ENCODE measurements at regions not wholly inside any gene's neighbourhood (a gene's known extent, or its start where the extent isn't known, plus 50 kb on each side); places are given as distances from the start of the nearest gene placed in this dataset.

- WGBS, 2 experiments (ENCODE audit: extremely low coverage in 1 of 2, insufficient coverage in 1 of 2, insufficient read length in 1 of 2, insufficient replicate concordance in 2 of 2, low coverage in 1 of 2, low lambda C conversion rate in 2 of 2, missing lambda C conversion rate in 1 of 2) = 88% methylated on average over 2 of the region's 2 CpGs; no CpG with 5 or more reads in 1 of the 2 experiments
- no peaks in the 10 kb centered on the region for H3K4me1 ChIP-seq (replicated peaks in 1 of 4; ENCODE audit: control insufficient read depth in 3 of 4, insufficient read depth in 4 of 4, low read length in 3 of 4)
- CTCF ChIA-PET (ENCODE audit: partially characterized antibody) = interaction anchor here (1.2 to 4.0 kb wide), 3 partner anchors 19 to 93 kb away, joined by 3 to 25 read pairs (median 3); no protein-coding TSS in a partner anchor
Measured at GRCh38 chr11:10945196-10945595, 87.3 kb upstream of the ZBED5 start.

More at GRCh38 chr11:10945196-10945595, 87.3 kb upstream of the ZBED5 start:
- no peak overlapping the region for H2AFZ ChIP-seq (ENCODE audit: low read length)
- H3K23me2 ChIP-seq (ENCODE audit: low read depth, low read length) = no peaks in the 10 kb centered on the region
- H4K20me1 ChIP-seq (replicated peaks in 1 of 2; ENCODE audit: control insufficient read depth in 1 of 2, insufficient read depth in 2 of 2, low read length in 2 of 2) = no peaks in the 10 kb centered on the region
- no peak overlapping the region for H3K14ac ChIP-seq (ENCODE audit: insufficient read length)
- H3K4me2 ChIP-seq (ENCODE audit: insufficient read depth in 1 of 2, low read depth in 2 of 2, low read length in 2 of 2) = no peak overlapping the region
- no peak overlapping the region for H2BK12ac ChIP-seq (ENCODE audit: low read depth, low read length)
- H4K5ac ChIP-seq (ENCODE audit: insufficient read length, low read depth, low read length) = no peak overlapping the region
- H3K56ac ChIP-seq (replicated peaks; ENCODE audit: insufficient read length, low read depth, low read length) = no peak overlapping the region
- no peak overlapping the region for H3K27ac ChIP-seq (ENCODE audit: low read depth, low read length)
- H2BK120ac ChIP-seq (replicated peaks; ENCODE audit: low read depth, low read length) = no peak overlapping the region
- no peak for FAIRE-seq
- H3K18ac ChIP-seq (ENCODE audit: extremely low read depth, low read length) = no peak overlapping the region
- no peaks in the 10 kb centered on the region for H3K9me3 ChIP-seq (ENCODE audit: insufficient read depth in 2 of 2, low read depth in 1 of 2, low read length in 1 of 2)
- no peaks in the 10 kb centered on the region for H3K36me3 ChIP-seq (ENCODE audit: control insufficient read depth in 2 of 4, insufficient read depth in 4 of 4, low read length in 3 of 4)
- no peaks in the 10 kb centered on the region for H3K27me3 ChIP-seq (replicated peaks in 1 of 4; ENCODE audit: control insufficient read depth in 3 of 4, extremely low read depth in 1 of 4, insufficient read depth in 3 of 4, low read length in 3 of 4)
- no peaks in the 10 kb centered on the region for H3K79me1 ChIP-seq (ENCODE audit: low read depth, low read length)
- H3K23ac ChIP-seq (ENCODE audit: insufficient read length) = no peak overlapping the region
- H4K8ac ChIP-seq (ENCODE audit: extremely low read depth, insufficient read depth, low read length) = no peak overlapping the region
- POLR2A ChIA-PET (ENCODE audit: partially characterized antibody) = interaction anchor here (1.5 kb wide), 1 partner anchor 136 kb away, joined by 4 read pairs; the partner anchor contains the start of gene EIF4G2
- H2BK20ac ChIP-seq (ENCODE audit: low read length) = no peak overlapping the region
- no peaks in the 10 kb centered on the region; a peak in 1 of 4 replicates for H3K79me2 ChIP-seq (ENCODE audit: control insufficient read depth in 1 of 2, insufficient read depth in 2 of 2, low read length in 2 of 2)
- no peak overlapping the region for H3K4me3 ChIP-seq (ENCODE audit: extremely low read depth in 1 of 4, insufficient read depth in 2 of 4, low read depth in 3 of 4, low read length in 4 of 4)
- no peak overlapping the region for H3K9ac ChIP-seq (replicated peaks in 1 of 4; ENCODE audit: extremely low read depth in 1 of 4, low read depth in 3 of 4, low read length in 3 of 4)
- no peak for DNase-seq (ENCODE audit: low read depth in 1 of 2, low spot score in 2 of 2)
- TF ChIP-seq CBX8 (IDR thresholded peaks at IDR 0.05; ENCODE audit: borderline replicate concordance, low read depth, low read length) = no peak
- H4K91ac ChIP-seq (replicated peaks; ENCODE audit: insufficient read length, low read length) = no peak overlapping the region
- no peak overlapping the region for H2BK5ac ChIP-seq (ENCODE audit: low read depth, low read length)
- H2AK5ac ChIP-seq (ENCODE audit: low read depth, low read length) = no peak overlapping the region
- H2BK15ac ChIP-seq (ENCODE audit: low read length) = no peak overlapping the region
- H3K4ac ChIP-seq (replicated peaks; ENCODE audit: insufficient read length, low read depth, low read length) = no peak overlapping the region

Data from H1 (cell line).